Large intestine (tissue), 3 donors: ENCODE measurements at regions not wholly inside any gene's neighbourhood (a gene's known extent, or its start where the extent isn't known, plus 50 kb on each side); places are given as distances from the start of the nearest gene placed in this dataset.

ENCODE experiments used
- DNase-seq, 2 donors: peaks; one replicate each; pipeline versions ENCODE4 v3.0.0 to v3.0.0-alpha.2; 2013
- H3K27ac ChIP-seq: one replicate; pipeline ENCODE4 v1.5.1; 2013; ENCODE audit warnings: low read length
- H3K27me3 ChIP-seq: 2 replicates; pipeline ENCODE4 v1.6.1; 2013; ENCODE audit warnings: low read length; ENCODE audit not compliant: control insufficient read depth, insufficient read depth
- H3K36me3 ChIP-seq: 2 replicates; pipeline ENCODE4 v1.6.1; 2013; ENCODE audit warnings: low read length; ENCODE audit not compliant: control insufficient read depth, insufficient read depth
- H3K4me1 ChIP-seq: one replicate; pipeline ENCODE4 v1.6.1; 2013; ENCODE audit warnings: low read length; ENCODE audit not compliant: control insufficient read depth, insufficient read depth
- H3K4me3 ChIP-seq: one replicate; pipeline ENCODE4 v1.5.1; 2013; ENCODE audit warnings: low read length
- H3K9me3 ChIP-seq: one replicate; pipeline ENCODE4 v1.6.1; 2013; ENCODE audit warnings: mild to moderate bottlenecking, low read depth, low read length, moderate library complexity; ENCODE audit not compliant: control insufficient read depth
- WGBS: methylation state at CpG from one replicate; pipeline ENCODE4 v1.1.5; 2013; ENCODE audit warnings: low lambda C conversion rate; ENCODE audit not compliant: insufficient coverage; 5-methylcytosine and 5-hydroxymethylcytosine counted together

DNA sequence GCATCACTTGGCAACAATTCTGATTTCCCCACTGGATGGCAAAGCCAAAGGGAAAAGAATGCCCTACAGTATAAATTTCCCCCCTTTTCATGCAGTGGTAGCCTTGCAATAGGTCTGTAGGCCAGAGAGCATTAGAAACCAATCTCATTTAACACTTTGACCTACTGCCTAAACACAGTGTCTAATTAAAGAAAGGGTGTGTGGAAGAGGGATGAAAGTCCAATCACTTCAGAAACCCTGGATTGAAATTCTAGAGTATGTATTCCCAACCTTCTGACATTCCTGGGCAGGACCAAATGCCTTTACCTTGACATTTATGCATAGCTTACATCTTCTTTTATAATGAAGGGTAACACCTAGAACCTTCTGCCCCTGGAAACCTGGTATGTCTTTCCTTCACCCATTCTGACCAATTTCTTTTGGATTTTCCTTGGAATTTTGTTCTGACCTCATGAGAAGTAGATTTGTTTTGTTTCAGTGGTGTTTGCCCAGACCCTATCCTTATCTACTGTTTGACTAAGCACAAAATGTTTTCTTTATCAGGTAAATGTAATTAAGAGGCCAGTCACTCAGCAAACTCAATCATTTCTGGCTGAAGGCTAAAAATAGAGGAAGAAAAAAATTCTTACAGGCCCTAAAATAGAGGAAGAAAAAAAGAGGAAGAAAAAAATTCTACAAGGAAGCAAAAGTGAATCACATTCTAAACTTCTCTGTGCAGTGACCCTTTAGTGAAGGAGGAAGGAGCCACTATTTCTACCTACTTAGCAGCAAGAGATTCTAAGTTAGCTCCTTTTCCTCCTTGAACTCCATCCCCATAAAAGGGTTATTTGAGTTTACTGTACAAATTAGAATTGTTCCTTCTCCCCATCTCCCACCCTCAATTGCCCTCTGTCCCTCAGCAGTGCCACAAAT, 129.5 kb upstream of the DSCAM start:
- Histone ChIP-seq H3K4me3 (no peak overlapping the region), H3K4me1 (no peaks in the 10 kb centered on the region), H3K36me3 (no peaks in the 10 kb centered on the region), H3K27ac (no peak overlapping the region), H3K9me3 (no peaks in the 10 kb centered on the region), H3K27me3 (no peaks in the 10 kb centered on the region)
- DNase-seq: peak in 1 of 2 donors; percentile 6

DNA sequence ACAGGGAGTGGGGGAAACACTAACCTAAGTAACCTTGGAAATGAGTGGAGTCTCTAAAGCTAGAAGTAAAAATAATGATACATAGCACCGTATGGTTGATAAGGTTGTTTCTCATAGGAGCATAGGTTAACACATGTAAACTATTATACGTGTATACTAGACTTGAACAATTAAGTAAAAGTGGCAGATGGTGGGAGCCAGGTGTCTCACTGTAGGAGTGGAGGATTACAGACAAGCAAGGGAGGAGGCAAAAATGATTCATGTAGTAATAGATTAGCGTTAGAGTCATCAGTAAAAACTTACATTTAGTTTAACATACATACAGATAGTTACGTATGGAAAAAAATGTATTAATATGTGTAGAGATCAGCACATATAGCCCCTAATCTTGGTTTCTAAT, 138.4 kb upstream of the DSCAM start:
- Histone ChIP-seq H3K36me3 (no peaks in the 10 kb centered on the region), H3K27ac (no peak overlapping the region), H3K27me3 (no peaks in the 10 kb centered on the region), H3K4me1 (no peaks in the 10 kb centered on the region), H3K9me3 (no peaks in the 10 kb centered on the region), H3K4me3 (no peak overlapping the region)
- WGBS: 83% methylated on average over 2 of the region's 4 CpGs
- no peak for DNase-seq

DNA sequence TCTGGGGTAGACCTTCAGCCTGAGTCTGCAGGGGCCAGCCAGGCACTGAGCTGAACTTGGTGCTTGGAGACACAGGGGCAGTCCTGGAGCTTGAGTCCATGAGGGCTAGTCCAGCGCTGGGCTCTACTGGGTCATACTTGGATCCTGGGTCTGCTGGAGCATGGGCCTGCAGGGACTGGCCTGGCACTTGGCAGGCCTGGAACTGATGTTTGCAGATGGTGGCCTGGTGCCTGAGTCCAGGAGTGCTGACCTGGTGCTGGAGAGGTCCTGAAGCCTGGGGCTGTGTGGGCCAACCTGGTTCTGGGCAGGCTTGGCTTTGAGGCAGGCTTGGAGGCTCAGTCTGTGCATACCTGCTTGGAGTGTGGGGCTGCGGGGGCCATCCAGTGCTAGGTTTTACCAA, 143.4 kb upstream of the DSCAM start:
- no CpG with 5 or more reads among the region's 2 CpGs for WGBS

DNA sequence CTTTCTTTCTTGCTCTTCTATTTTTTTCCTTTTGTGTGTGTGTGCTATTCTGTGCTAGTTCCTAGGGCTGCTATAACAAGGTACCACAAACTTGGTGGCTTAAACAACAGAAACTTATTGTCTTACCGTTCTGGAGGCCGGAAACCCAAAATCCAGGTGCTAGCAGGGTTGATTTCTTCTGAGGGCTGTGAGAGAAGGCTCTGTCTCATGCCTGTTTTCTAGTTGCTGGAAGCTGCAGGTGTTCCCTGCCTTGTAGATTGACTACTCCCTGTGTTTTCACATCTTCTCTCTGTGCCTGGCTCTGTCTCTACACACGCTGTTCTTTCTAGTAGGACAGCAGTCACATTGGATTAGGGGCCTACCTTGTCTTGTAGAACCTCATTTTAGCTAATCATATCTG, 150.9 kb upstream of the DSCAM start:
- Histone ChIP-seq H3K27ac (no peak overlapping the region), H3K9me3 (peaks cover 13% of the 10 kb centered on the region), H3K27me3 (no peaks in the 10 kb centered on the region), H3K36me3 (no peaks in the 10 kb centered on the region), H3K4me3 (no peak overlapping the region), H3K4me1 (no peaks in the 10 kb centered on the region)
- WGBS: no CpG with 5 or more reads among the region's 3 CpGs
- DNase-seq: no peak

More for the DNA sequence above, 143.4 kb upstream of the DSCAM start:
- no peak for DNase-seq
- Histone ChIP-seq H3K36me3 (no peaks in the 10 kb centered on the region), H3K27ac (no peak overlapping the region), H3K27me3 (no peaks in the 10 kb centered on the region), H3K4me1 (no peaks in the 10 kb centered on the region), H3K4me3 (no peak overlapping the region), H3K9me3 (peaks cover 16% of the 10 kb centered on the region)

DNA sequence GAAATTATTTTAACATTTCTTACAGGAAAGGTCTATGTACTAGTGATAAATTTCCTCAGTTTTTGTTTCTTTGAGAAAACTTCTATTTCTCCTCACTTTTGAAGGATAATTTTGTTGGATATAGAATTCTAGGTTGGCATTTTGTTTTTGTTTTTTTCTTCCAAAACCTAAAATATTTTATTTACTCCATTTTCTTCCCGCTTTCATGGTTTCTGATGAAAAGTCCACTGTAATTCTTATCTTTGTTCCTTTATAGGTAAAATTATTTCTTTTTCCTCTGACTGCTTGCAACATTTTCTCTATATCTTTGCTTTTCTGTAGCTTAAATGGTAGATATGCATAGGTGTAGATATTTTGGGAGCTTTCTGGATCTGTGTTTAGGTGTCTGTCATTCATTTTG, 153.9 kb upstream of the DSCAM start:
- WGBS: 100% methylated on average over 1 of the region's 1 CpG
- H3K4me3 ChIP-seq: no peak overlapping the region
- H3K9me3 ChIP-seq: no peaks in the 10 kb centered on the region
- H3K27ac ChIP-seq: no peak overlapping the region
- no peaks in the 10 kb centered on the region for H3K4me1 ChIP-seq
- H3K27me3 ChIP-seq: no peaks in the 10 kb centered on the region
- no peak for DNase-seq
- no peaks in the 10 kb centered on the region for H3K36me3 ChIP-seq

DNA sequence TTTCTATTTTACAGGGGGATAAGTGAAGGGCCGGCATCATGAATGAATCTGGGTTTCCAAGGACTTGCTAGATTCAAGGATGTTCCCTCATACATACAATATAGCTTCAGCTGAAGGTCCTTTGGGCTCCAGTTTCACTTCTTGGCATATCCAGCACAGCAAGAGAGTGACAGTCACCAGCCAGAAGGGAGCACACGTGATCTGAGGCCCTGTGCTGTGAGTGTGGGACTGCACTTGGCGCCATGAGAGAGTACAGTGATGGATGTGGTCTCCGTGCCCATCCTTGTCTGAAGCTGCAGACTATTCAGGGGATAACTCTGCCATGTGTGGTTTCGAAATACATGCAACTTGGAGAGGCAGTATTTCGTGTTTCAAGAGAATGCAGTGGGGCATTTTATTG, 159.7 kb upstream of the DSCAM start:
- WGBS: 100% methylated on average over 1 of the region's 6 CpGs
- DNase-seq: no peak

DNA sequence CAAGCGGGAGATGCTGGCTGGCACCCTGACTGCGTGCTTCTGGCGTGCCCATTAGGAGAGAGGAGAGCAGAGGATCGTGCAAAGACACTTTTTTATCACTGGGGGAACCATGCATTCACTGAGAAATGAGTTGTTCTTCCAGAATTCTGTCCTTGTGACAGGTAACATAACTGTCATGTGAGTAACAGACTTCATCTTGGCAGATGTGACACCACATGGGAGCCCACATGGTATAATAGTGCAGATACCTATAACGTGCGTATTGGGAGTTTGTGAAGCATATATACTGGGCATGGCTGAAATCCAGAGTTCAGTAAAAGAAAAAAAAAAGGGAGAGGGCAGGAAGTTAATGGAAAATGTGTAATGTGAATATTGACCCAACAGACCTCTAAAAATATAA, 159.6 kb upstream of the BACE2 start:
- H3K9me3 ChIP-seq: no peaks in the 10 kb centered on the region
- no peaks in the 10 kb centered on the region for H3K36me3 ChIP-seq
- no peak overlapping the region for H3K4me3 ChIP-seq
- 100% methylated on average over 5 of the region's 6 CpGs for WGBS
- H3K4me1 ChIP-seq: no peaks in the 10 kb centered on the region
- no peak for DNase-seq
- H3K27me3 ChIP-seq: no peaks in the 10 kb centered on the region
- H3K27ac ChIP-seq: no peak overlapping the region

More for the DNA sequence above, 159.7 kb upstream of the DSCAM start:
- H3K4me3 ChIP-seq: no peak overlapping the region
- no peaks in the 10 kb centered on the region for H3K36me3 ChIP-seq
- no peaks in the 10 kb centered on the region for H3K9me3 ChIP-seq
- H3K4me1 ChIP-seq: no peaks in the 10 kb centered on the region
- H3K27me3 ChIP-seq: no peaks in the 10 kb centered on the region
- H3K27ac ChIP-seq: no peak overlapping the region

DNA sequence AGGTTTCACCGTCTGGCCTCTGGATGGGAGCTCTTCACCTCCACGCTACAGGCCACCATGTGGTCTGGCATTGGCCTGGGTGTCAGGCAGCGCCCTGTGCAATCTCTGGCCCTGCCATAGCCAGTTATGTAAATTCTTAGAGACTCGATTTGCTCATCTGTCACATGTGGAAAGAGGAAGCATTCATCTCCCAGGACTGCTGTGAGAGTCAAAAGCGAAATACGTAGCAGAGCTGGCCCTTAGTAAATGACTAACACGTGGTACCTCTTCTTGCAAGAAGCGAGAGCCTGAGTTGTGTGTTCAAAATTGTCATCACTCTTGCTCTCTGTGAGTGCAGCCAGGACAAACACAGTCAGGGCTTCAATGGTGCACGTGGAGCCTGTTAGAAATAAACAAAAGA, 159.0 kb upstream of the BACE2 start:
- no CpG with 5 or more reads among the region's 9 CpGs for WGBS
- no peak for DNase-seq

DNA sequence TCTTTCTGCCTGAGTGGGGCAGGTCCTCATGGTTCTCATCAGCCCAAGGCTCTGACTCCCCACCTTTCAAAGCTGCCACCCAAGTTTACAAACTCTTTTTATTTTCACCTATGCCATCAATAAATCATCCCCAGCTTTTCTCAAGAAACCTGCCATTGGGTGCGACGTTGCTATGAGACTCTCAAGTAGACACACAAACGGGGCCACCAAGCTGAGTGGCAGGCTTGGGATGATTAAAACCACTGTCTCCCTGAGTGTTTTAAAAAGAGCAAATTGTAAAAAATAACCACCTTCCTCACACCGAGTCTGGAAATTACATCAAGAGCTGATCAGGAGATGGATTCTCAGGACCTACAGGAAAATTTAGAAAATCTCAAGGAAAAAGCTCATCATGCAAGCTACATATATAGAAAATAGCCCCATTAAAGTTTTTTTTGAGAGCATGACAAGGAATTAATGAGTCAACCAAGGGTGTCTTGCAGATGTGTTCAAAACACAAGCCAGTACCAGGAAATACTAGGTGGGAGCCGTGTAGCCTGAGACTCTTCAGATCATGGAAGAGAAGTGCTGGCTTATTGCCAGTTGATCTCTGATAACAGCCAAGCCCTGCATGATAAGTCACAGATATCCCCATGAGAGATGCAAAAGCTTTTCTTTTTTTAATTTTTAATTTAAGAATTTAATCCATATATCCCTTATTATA, 158.4 kb upstream of the BACE2 start:
- no peak for DNase-seq
- WGBS: no CpG with 5 or more reads among the region's 5 CpGs
- Histone ChIP-seq H3K27me3 (no peaks in the 10 kb centered on the region), H3K27ac (no peak overlapping the region), H3K4me3 (no peak overlapping the region), H3K9me3 (no peaks in the 10 kb centered on the region), H3K36me3 (no peaks in the 10 kb centered on the region), H3K4me1 (no peaks in the 10 kb centered on the region)

More for the DNA sequence above, 159.0 kb upstream of the BACE2 start:
- Histone ChIP-seq H3K9me3 (no peaks in the 10 kb centered on the region), H3K27me3 (no peaks in the 10 kb centered on the region), H3K4me1 (no peaks in the 10 kb centered on the region), H3K4me3 (no peak overlapping the region), H3K27ac (no peak overlapping the region), H3K36me3 (no peaks in the 10 kb centered on the region)

DNA sequence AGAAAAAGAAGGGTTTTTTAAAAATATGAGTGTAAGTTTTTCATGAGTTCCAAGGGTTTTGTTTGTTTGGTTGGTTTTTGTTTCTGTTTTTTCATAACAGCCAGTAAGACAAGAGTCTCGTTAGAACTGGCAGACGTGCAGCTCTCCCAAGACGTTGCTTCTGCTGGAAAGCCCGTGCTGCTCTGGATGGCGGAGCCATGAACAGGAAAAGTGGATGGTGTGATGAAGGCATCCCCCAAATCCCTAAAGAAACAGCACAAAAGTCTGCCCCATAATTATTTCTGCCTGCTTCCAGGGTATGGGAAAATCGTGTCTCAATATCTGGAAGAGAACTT, 157.9 kb upstream of the BACE2 start:
- no peaks in the 10 kb centered on the region for H3K4me1 ChIP-seq
- H3K36me3 ChIP-seq: no peaks in the 10 kb centered on the region
- no peaks in the 10 kb centered on the region for H3K9me3 ChIP-seq
- no peaks in the 10 kb centered on the region for H3K27me3 ChIP-seq
- H3K27ac ChIP-seq: no peak overlapping the region
- H3K4me3 ChIP-seq: no peak overlapping the region
- DNase-seq: no peak
- 80% methylated on average over 1 of the region's 6 CpGs for WGBS
